Cerebellar nuclear complex (tissue), 1 donor: ENCODE measurements at regions not wholly inside any gene's neighbourhood (a gene's known extent, or its start where the extent isn't known, plus 50 kb on each side); places are given as distances from the start of the nearest gene placed in this dataset.

ENCODE experiments used
- DNase-seq, 2 experiments: peaks; one replicate each; lab custom pipeline; 2025; lab: John Stamatoyannopoulos, UW

- no peak for DNase-seq
These were observed 147.9 kb upstream of the CTSO start for GRCh38 chr4:156101571-156101970.

- no peak for DNase-seq
These were observed 147.0 kb upstream of the CTSO start for GRCh38 chr4:156100651-156101050.

DNA sequence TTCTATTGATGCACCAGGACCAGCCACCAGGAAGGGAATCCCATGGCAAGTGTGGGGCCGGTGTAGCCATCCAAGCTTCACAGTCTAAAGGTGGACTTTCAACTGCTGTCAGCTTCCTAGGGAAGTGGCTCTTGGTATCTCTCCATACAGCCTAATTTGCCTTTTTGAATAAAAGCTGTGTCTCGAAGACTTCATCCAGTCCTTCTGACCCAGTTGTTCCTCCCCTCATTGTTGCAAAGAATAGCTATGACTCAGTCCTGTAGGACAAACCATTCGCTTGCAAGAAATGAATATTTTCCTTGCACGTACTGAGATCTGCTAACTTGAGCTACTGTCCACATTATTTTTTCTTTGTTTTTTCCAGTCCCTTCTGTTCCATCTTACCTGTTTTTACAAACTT, 145.1 kb upstream of the CTSO start:
- no peak for DNase-seq

- DNase-seq, result no peak
These were observed 131.4 kb upstream of the CTSO start for GRCh38 chr4:156085100-156085499.

GRCh38 chr4:156084373-156084772, 130.7 kb upstream of the CTSO start:
- no peak for DNase-seq

DNA sequence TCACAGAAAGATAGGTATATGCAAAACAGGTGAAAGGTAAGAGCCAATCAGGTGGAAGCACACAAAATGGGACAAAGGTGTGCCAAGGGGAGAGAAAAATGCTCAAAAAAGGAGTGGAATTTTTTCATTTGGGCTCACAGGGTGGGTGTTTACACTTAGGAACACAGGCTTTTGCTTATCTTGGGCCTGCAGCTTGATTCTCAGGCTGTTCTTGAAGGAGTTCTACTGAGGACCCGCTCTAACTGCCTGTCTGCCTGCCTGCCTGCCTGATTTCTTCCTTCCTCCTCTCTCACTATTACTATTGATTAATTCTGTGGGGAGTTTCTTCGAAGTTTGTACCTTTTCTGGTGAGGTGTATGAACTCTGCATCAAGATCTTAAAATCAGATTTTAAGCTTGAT, 120.3 kb upstream of the CTSO start:
- DNase-seq, result no peak

DNA sequence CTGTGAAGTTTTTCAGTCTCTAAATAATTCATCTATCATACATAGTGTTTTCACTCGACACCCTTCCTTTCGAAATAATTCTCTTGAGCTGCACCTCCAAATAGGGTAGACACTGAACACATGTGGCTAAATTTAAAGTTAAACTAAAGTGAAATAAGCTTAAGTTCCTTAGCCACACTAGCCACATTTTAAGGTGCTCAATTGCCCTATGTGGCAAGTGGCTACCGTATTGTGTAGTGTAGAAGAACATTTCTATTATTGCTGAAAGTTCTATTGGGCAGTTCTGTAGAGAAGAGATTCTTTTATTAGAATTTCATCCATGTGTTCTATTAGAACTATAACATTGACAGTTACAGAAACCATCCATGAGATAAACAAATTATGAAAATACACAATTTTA, 107.0 kb upstream of the CTSO start:
- DNase-seq, result no peak

DNA sequence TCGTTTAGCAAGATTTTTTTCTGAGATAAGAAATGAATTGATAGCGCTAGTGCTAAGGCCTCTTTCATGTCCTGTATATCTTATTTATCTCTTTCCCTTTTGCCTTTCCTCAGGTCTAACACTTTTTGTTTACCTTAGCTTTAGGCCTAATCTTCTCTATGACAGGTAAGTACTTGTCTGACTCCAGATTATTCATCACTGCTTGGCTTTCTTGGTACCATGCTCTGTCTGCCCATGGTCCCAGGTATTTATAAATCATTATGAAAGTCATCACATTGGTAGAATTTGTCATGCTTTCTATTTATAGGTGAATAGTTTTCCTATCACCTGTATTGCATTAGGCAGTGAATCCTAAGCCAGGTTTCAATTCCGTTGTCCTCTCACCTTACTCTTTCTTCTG, 99.5 kb upstream of the CTSO start:
- no peak for DNase-seq

DNA sequence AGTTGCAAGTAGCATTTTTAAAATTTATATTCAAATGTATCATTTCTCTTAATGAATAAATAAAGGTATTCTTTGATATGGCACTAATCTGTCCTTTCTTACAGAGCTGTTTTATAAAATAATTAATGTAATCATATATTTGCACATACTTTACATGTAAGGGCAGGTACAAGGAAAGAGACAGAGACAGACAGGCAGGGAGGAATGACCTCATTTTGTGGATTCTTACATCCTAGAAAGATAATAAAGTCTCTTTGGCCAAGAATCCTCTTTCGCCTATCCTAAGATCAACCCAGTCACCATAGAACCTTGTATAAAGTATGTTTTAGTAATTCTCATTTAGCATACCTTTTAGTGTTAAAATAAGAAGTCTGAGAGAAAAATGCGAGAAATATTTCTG, 98.5 kb upstream of the CTSO start:
- no peak for DNase-seq

- no peak for DNase-seq
These were observed 85.1 kb upstream of the CTSO start for GRCh38 chr4:156038772-156039171.

DNA sequence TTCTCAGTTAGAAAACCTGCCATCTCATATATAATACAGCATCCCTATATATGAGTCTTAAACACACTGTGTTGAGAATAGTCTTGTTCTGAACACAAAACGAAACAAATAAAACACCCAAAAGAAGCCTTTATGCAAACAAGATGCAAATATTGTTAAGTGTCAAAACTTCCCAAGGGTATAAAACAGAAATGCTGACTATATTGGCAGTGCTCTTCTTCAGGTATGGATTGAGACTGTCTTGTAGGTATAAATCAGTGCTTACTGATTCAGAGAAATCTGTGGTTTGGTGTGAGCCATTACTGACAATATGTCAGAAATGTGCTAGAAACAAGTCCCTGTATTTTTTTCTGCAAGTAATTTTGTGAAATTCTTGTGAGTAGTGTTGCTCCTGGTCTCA, 82.8 kb upstream of the CTSO start:
- DNase-seq, result no peak

- no peak for DNase-seq
These were observed 76.0 kb upstream of the CTSO start for GRCh38 chr4:156029691-156030090.

DNA sequence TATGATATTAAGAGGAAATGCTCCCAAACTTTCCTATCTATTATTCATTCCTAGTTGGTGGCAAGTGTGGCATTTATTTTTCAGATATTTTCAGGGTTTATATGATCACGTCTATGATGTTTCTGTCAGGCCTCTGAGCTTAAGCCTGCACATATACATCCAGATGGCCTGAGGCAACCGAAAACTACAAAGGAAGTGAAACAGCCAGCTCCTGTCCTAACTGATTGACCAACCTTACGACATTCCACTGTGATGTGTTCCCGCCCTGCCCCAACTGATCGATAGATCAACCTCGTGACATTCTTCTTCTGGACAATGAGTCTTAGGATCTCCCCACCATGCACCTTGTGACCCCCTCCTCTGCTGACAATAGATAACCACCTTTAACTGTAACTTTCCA, 67.6 kb upstream of the CTSO start:
- no peak for DNase-seq

GRCh38 chr4:156019246-156019645, 65.6 kb upstream of the CTSO start:
- no peak for DNase-seq

- no peak for DNase-seq
These were observed 64.7 kb upstream of the CTSO start for GRCh38 chr4:156018383-156018782.

DNA sequence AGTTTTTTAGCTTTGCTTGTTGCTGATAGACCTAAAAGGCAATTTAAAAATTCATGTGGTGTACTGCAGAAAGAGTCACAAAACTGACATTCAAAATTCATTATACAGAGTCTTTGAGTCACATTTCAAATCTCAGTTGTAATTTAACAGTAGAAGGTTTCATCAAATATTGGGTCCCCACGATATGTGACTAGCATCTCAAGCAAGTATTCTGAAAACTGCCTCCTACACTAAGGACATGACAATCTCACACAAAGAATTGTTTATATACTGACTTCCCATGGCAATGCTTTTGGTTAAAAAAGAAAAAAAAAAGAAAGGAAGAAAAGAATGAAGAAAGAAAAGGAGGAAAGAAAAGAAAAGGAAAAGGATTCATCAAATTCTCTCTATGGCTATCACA, 62.1 kb upstream of the CTSO start:
- DNase-seq, result no peak

DNA sequence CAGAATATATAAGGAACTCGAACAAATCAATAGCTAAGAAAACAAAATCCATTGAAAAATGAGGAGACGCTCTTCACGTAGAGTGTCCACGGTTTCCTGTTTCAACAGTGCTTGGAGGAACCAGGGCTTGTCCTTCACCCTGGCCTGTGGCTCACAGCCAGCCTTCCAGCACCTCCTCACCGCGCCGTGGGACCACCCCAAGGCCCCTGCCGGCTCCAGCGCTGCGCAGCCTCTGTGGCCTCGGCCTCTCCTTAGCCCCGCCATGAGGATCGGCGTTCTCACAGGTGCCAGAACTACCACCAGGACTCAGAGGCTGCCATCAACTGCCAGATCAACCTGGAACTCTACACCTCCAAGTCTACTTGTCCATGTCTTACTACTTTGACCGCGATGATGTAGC, 52.5 kb upstream of the CTSO start:
- no peak for DNase-seq
